ENCODE measurements at regions not wholly inside any gene's neighbourhood (a gene's known extent, or its start where the extent isn't known, plus 50 kb on each side); places are given as distances from the start of the nearest gene placed in this dataset.
A peak's percentile ranks its signal among the peaks of the same experiment; 100 is the strongest.

- Histone ChIP-seq H3K27ac (ENCODE audit: low read length) (no peak overlapping the region), H2AFZ (ENCODE audit: low read length) (no peak overlapping the region), H4K20me1 (ENCODE audit: insufficient read depth, low read length) (no peaks in the 10 kb centered on the region), H3F3A (ENCODE audit: insufficient read depth, low read length) (no peaks in the 10 kb centered on the region), H3K4me2 (ENCODE audit: low read depth, low read length) (no peak overlapping the region), H3K4me1 (ENCODE audit: low read length) (no peaks in the 10 kb centered on the region), H3K9me2 (replicated peaks; ENCODE audit: insufficient read depth, low read length) (no peaks in the 10 kb centered on the region), H3K9me3 (replicated peaks; ENCODE audit: insufficient read depth, low read length) (no peaks in the 10 kb centered on the region), H3K4me3 (ENCODE audit: low read length) (no peak overlapping the region), H3K79me2 (ENCODE audit: low read length) (no peaks in the 10 kb centered on the region), H3K27me3 (replicated peaks; ENCODE audit: insufficient read depth, low read length) (no peaks in the 10 kb centered on the region), H3K36me3 (replicated peaks; ENCODE audit: insufficient read depth, low read length) (no peaks in the 10 kb centered on the region), H3K9ac (ENCODE audit: low read length) (no peak overlapping the region)
- TF ChIP-seq EZH2 (optimal IDR thresholded peaks at IDR 0.05; ENCODE audit: low read depth, low read length) = no peak
- no peak for TF ChIP-seq EZH2phosphoT487 (IDR thresholded peaks at IDR 0.05; ENCODE audit: low read length)
- TF ChIP-seq CTCF (IDR thresholded peaks at IDR 0.05; ENCODE audit: low read length) = no peak
- DNase-seq = no peak
These were observed 502.0 kb upstream of the VRK2 start for GRCh38 chr2:57544624-57545023.

- H3K79me2 ChIP-seq (ENCODE audit: low read length) = no peaks in the 10 kb centered on the region
- TF ChIP-seq CTCF (IDR thresholded peaks at IDR 0.05; ENCODE audit: low read length) = no peak
- TF ChIP-seq EZH2phosphoT487 (IDR thresholded peaks at IDR 0.05; ENCODE audit: low read length) = no peak
- TF ChIP-seq EZH2 (optimal IDR thresholded peaks at IDR 0.05; ENCODE audit: low read depth, low read length) = no peak
- peaks cover 7% of the 10 kb centered on the region; the same call in 1 of the 2 replicates for H3K4me1 ChIP-seq (ENCODE audit: low read length)
- H3K9me3 ChIP-seq (replicated peaks; ENCODE audit: insufficient read depth, low read length) = no peaks in the 10 kb centered on the region
- H3K4me3 ChIP-seq (ENCODE audit: low read length) = no peak overlapping the region
- no peaks in the 10 kb centered on the region for H4K20me1 ChIP-seq (ENCODE audit: insufficient read depth, low read length)
- no peaks in the 10 kb centered on the region for H3K36me3 ChIP-seq (replicated peaks; ENCODE audit: insufficient read depth, low read length)
- no peaks in the 10 kb centered on the region for H3F3A ChIP-seq (ENCODE audit: insufficient read depth, low read length)
- H2AFZ ChIP-seq (ENCODE audit: low read length) = no peak overlapping the region
- no peaks in the 10 kb centered on the region for H3K27me3 ChIP-seq (replicated peaks; ENCODE audit: insufficient read depth, low read length)
- no peak overlapping the region for H3K27ac ChIP-seq (ENCODE audit: low read length)
- H3K9ac ChIP-seq (ENCODE audit: low read length) = no peak overlapping the region
- no peaks in the 10 kb centered on the region for H3K9me2 ChIP-seq (replicated peaks; ENCODE audit: insufficient read depth, low read length)
- H3K4me2 ChIP-seq (ENCODE audit: low read depth, low read length) = no peak overlapping the region
- DNase-seq = no peak
These were observed 500.1 kb upstream of the VRK2 start for GRCh38 chr2:57546478-57546877.

- Histone ChIP-seq H3K36me3 (replicated peaks; ENCODE audit: insufficient read depth, low read length) (no peaks in the 10 kb centered on the region), H3K9me2 (replicated peaks; ENCODE audit: insufficient read depth, low read length) (no peaks in the 10 kb centered on the region), H3K79me2 (ENCODE audit: low read length) (no peaks in the 10 kb centered on the region), H3K27me3 (replicated peaks; ENCODE audit: insufficient read depth, low read length) (no peaks in the 10 kb centered on the region), H3K4me3 (ENCODE audit: low read length) (peak overlapping the region; percentile 22), H3K9ac (ENCODE audit: low read length) (no peak overlapping the region), H3K27ac (ENCODE audit: low read length) (peak overlapping the region; percentile 37; the same call in 1 of the 2 replicates), H4K20me1 (ENCODE audit: insufficient read depth, low read length) (no peaks in the 10 kb centered on the region), H3K4me2 (ENCODE audit: low read depth, low read length) (peak overlapping the region; percentile 24; the same call in 1 of the 2 replicates), H3F3A (ENCODE audit: insufficient read depth, low read length) (no peaks in the 10 kb centered on the region), H2AFZ (ENCODE audit: low read length) (peak overlapping the region; percentile 36), H3K9me3 (replicated peaks; ENCODE audit: insufficient read depth, low read length) (no peaks in the 10 kb centered on the region), H3K4me1 (ENCODE audit: low read length) (peaks cover 7% of the 10 kb centered on the region; the same call in 1 of the 2 replicates)
- peak; percentile 65 for DNase-seq
- peak; percentile 80 for TF ChIP-seq CTCF (IDR thresholded peaks at IDR 0.05; ENCODE audit: low read length)
- TF ChIP-seq EZH2phosphoT487 (IDR thresholded peaks at IDR 0.05; ENCODE audit: low read length) = no peak
These were observed 496.9 kb upstream of the VRK2 start for GRCh38 chr2:57549642-57550102.
